Keratinocyte (primary cell): ENCODE measurements at regions not wholly inside any gene's neighbourhood (a gene's known extent, or its start where the extent isn't known, plus 50 kb on each side); places are given as distances from the start of the nearest gene placed in this dataset.

Source experiments
- DNase-seq: peaks from one replicate; pipeline ENCODE4 v3.0.0-alpha.2; 2011; ENCODE audit warnings: low read depth, missing footprints, low spot score
- FAIRE-seq: peaks from 2 replicates; lab custom pipeline; 2011; peaks lifted over from hg19 to GRCh38; lab: Jason Lieb, UNC
- H2AFZ ChIP-seq: 2 replicates; pipeline ENCODE4 v1.6.0; 2012; ENCODE audit warnings: low read length, control low read depth, inconsistent platforms; ENCODE audit not compliant: control insufficient read depth
- H3K27ac ChIP-seq: 2 replicates; pipeline ENCODE4 v1.5.1; 2011; ENCODE audit warnings: low read length; ENCODE audit not compliant: control insufficient read depth, insufficient read depth
- H3K27me3 ChIP-seq: 3 replicates; pipeline ENCODE4 v1.6.0; 2011; ENCODE audit warnings: low read length; ENCODE audit not compliant: control insufficient read depth, insufficient read depth; ENCODE audit errors: extremely low read depth
- H3K36me3 ChIP-seq, 2 experiments: 2 replicates in 1 of 2; 3 replicates in 1 of 2; pipeline ENCODE4 v1.5.1; 2011; ENCODE audit warnings: low read length in 2 of 2, mild to moderate bottlenecking in 1 of 2; ENCODE audit not compliant: control insufficient read depth in 2 of 2, insufficient read depth in 2 of 2; ENCODE audit errors: extremely low read depth in 1 of 2
- H3K4me1 ChIP-seq: 3 replicates; pipeline ENCODE4 v1.5.1; 2011; ENCODE audit warnings: low read length; ENCODE audit not compliant: control insufficient read depth, insufficient read depth; ENCODE audit errors: extremely low read depth
- H3K4me2 ChIP-seq: 3 replicates; pipeline ENCODE4 v1.6.0; 2011; ENCODE audit warnings: low read depth, low read length; ENCODE audit not compliant: control insufficient read depth, insufficient read depth; ENCODE audit errors: extremely low read depth
- H3K4me3 ChIP-seq, 3 experiments: fragments of 200-600 bp in 1 of 3; sonication (generic) in 1 of 3; 2 replicates in 2 of 3; 3 replicates in 1 of 3; pipeline ENCODE4 v1.5.1; 2011 to 2016; ENCODE audit warnings: low read length in 3 of 3, mild to moderate bottlenecking in 3 of 3, control low read depth in 2 of 3, inconsistent platforms in 1 of 3, low read depth in 1 of 3, mixed read lengths in 1 of 3, mixed run types in 1 of 3, moderate library complexity in 1 of 3; ENCODE audit not compliant: control insufficient read depth in 2 of 3, insufficient read depth in 2 of 3; ENCODE audit errors: extremely low read depth in 1 of 3
- H3K79me2 ChIP-seq: 2 replicates; pipeline ENCODE4 v1.6.0; 2012; ENCODE audit warnings: low read length; ENCODE audit not compliant: control insufficient read depth, insufficient read depth
- H3K9ac ChIP-seq: 3 replicates; pipeline ENCODE4 v1.6.0; 2011; ENCODE audit warnings: low read length; ENCODE audit not compliant: control insufficient read depth, insufficient read depth; ENCODE audit errors: extremely low read depth
- H3K9me1 ChIP-seq: 3 replicates; pipeline ENCODE4 v1.6.0; 2011; ENCODE audit warnings: low read length; ENCODE audit not compliant: control insufficient read depth, insufficient read depth; ENCODE audit errors: extremely low read depth
- H3K9me3 ChIP-seq: 2 replicates; pipeline ENCODE4 v1.5.1; 2012; ENCODE audit warnings: low read depth, low read length; ENCODE audit not compliant: control insufficient read depth
- H4K20me1 ChIP-seq: 3 replicates; pipeline ENCODE4 v1.6.0; 2011; ENCODE audit warnings: low read length; ENCODE audit not compliant: control insufficient read depth, insufficient read depth; ENCODE audit errors: extremely low read depth
- EZH2 ChIP-seq: IDR thresholded peaks from one replicate; pipeline ENCODE4 v1.6.1; 2012; ENCODE audit warnings: inconsistent platforms, mild to moderate bottlenecking, low read length, moderate library complexity
- dilution Hi-C: fragments of 300-500 bp; cut with MboI; formaldehyde crosslinking; loops from one replicate; pipeline ENCODE4 v1.7.0; 2020; ENCODE audit warnings: low sequenced_read_pairs; ENCODE audit not compliant: extremely low pct_ligation_motif_present
- TF ChIP-seq, protein P1 (sequence below), 3 experiments: IDR thresholded peaks in 1 of 3; conservative IDR thresholded peaks in 1 of 3; optimal IDR thresholded peaks in 1 of 3; 2 replicates in 2 of 3; 3 replicates in 1 of 3; pipeline versions ENCODE3 to v1.5.1; 2011; ENCODE audit warnings: low read length in 3 of 3, mild to moderate bottlenecking in 3 of 3, moderate library complexity in 2 of 3, control low read depth in 1 of 3, inconsistent platforms in 1 of 3; ENCODE audit not compliant: insufficient read depth in 2 of 3; ENCODE audit errors: extremely low read depth in 1 of 3

DNA sequence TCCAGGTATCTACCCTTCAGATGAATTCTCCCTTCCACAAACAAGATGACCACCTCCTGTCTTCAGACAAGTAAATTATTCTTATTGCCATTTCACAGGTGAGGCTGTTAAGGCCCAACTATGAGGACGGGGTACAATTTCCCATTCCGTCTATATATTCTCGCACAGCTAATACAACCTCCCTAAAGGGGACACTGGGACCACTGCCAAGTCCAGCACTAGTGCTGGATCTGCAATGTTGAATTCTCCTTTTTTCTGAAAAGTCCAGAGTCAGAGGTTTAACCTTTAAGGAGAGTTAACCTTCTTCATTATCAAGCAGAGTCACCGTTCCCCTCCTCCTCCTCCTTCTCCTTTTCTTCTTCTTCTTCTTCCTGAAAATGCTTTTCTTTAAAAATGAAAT, 130.4 kb upstream of the PARP11 start:
- no peaks in the 10 kb centered on the region for H3K27me3 ChIP-seq
- peaks cover 36% of the 10 kb centered on the region for H3K4me1 ChIP-seq
- no peak overlapping the region for H3K4me2 ChIP-seq
- peaks cover 2% of the 10 kb centered on the region for H3K9me3 ChIP-seq
- no peaks in the 10 kb centered on the region for H3K36me3 ChIP-seq
- TF ChIP-seq EZH2 = no peak
- TF ChIP-seq, protein P1, sequence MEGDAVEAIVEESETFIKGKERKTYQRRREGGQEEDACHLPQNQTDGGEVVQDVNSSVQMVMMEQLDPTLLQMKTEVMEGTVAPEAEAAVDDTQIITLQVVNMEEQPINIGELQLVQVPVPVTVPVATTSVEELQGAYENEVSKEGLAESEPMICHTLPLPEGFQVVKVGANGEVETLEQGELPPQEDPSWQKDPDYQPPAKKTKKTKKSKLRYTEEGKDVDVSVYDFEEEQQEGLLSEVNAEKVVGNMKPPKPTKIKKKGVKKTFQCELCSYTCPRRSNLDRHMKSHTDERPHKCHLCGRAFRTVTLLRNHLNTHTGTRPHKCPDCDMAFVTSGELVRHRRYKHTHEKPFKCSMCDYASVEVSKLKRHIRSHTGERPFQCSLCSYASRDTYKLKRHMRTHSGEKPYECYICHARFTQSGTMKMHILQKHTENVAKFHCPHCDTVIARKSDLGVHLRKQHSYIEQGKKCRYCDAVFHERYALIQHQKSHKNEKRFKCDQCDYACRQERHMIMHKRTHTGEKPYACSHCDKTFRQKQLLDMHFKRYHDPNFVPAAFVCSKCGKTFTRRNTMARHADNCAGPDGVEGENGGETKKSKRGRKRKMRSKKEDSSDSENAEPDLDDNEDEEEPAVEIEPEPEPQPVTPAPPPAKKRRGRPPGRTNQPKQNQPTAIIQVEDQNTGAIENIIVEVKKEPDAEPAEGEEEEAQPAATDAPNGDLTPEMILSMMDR (optimal IDR thresholded peaks at IDR 0.05 in 1 of 3, IDR thresholded peaks at IDR 0.05 in 1 of 3, conservative IDR thresholded peaks at IDR 0.05 in 1 of 3; ENCODE audit: extremely low read depth in 1 of 3, insufficient read depth in 2 of 3, low read length in 3 of 3) = no peak
- no peak overlapping the region for H3K4me3 ChIP-seq
- dilution Hi-C loops = no loop called here
- no peaks in the 10 kb centered on the region for H3K9me1 ChIP-seq
- H3K9ac ChIP-seq = no peak overlapping the region
- no peak overlapping the region for H2AFZ ChIP-seq
- DNase-seq = no peak
- no peak for FAIRE-seq
- H4K20me1 ChIP-seq = no peaks in the 10 kb centered on the region
- no peak overlapping the region for H3K27ac ChIP-seq
- H3K79me2 ChIP-seq = no peaks in the 10 kb centered on the region

DNA sequence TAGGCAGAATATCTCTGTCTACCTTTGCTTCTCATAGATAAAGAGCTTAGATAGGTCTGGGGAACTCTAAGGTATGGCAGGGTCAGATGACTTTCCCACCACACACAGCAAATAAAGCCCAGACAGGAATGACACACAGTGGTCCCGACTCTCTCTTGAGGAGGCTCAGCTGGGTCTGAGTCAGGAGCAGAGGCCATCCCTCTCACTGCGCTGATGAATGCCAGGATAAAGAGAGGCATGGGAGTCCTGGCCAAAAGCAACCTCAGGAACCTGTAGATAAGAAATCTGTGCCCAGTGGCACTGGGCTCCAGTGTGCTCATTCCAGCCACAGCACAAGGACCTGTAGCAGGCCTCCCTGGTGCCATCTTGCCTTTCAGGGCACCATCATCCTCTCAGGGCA, 129.4 kb upstream of the PARP11 start:
- H3K9ac ChIP-seq = no peak overlapping the region
- no peaks in the 10 kb centered on the region for H3K9me1 ChIP-seq
- no peak for DNase-seq
- H4K20me1 ChIP-seq = no peaks in the 10 kb centered on the region
- dilution Hi-C loops = no loop called here
- no peaks in the 10 kb centered on the region for H3K36me3 ChIP-seq
- no peak overlapping the region for H2AFZ ChIP-seq
- H3K4me1 ChIP-seq = peaks cover 41% of the 10 kb centered on the region
- no peaks in the 10 kb centered on the region for H3K79me2 ChIP-seq
- H3K27me3 ChIP-seq = no peaks in the 10 kb centered on the region
- TF ChIP-seq EZH2 = no peak
- TF ChIP-seq, protein P1 (optimal IDR thresholded peaks at IDR 0.05 in 1 of 3, IDR thresholded peaks at IDR 0.05 in 1 of 3, conservative IDR thresholded peaks at IDR 0.05 in 1 of 3; ENCODE audit: extremely low read depth in 1 of 3, insufficient read depth in 2 of 3, low read length in 3 of 3) = no peak
- no peak for FAIRE-seq
- no peak overlapping the region for H3K4me3 ChIP-seq
- H3K4me2 ChIP-seq = no peak overlapping the region
- H3K9me3 ChIP-seq = peaks cover 2% of the 10 kb centered on the region
- H3K27ac ChIP-seq = no peak overlapping the region
